ENCODE measurements at regions not wholly inside any gene's neighbourhood (a gene's known extent, or its start where the extent isn't known, plus 50 kb on each side); places are given as distances from the start of the nearest gene placed in this dataset.

- Histone ChIP-seq H3K9ac (ENCODE audit: low read length in 3 of 3) (no peak overlapping the region), H3K4me3 (ENCODE audit: low read length in 3 of 3) (no peak overlapping the region), H3K9me3 (ENCODE audit: control insufficient read depth in 2 of 3, insufficient read depth in 1 of 3, low read length in 3 of 3) (no peaks in the 10 kb centered on the region), H3K4me1 (ENCODE audit: control insufficient read depth in 2 of 3, insufficient read depth in 2 of 3, low read depth in 1 of 3, low read length in 3 of 3) (no peaks in the 10 kb centered on the region), H3K36me3 (ENCODE audit: control insufficient read depth in 2 of 3, insufficient read depth in 3 of 3, low read length in 3 of 3) (no peaks in the 10 kb centered on the region), H3K27ac (ENCODE audit: low read depth in 2 of 2, low read length in 2 of 2) (no peak overlapping the region), H3K27me3 (ENCODE audit: control insufficient read depth, insufficient read depth, low read length) (no peaks in the 10 kb centered on the region)
- no peak for TF ChIP-seq CTCF (IDR thresholded peaks at IDR 0.05; ENCODE audit: borderline replicate concordance, extremely low read depth, insufficient read depth)
- no peak for DNase-seq
- no peak for FAIRE-seq
- intact Hi-C loops (cut with DNase I): no loop called here
These were observed 111.9 kb upstream of the NRBF2 start for GRCh38 chr10:63021225-63021624.

DNA sequence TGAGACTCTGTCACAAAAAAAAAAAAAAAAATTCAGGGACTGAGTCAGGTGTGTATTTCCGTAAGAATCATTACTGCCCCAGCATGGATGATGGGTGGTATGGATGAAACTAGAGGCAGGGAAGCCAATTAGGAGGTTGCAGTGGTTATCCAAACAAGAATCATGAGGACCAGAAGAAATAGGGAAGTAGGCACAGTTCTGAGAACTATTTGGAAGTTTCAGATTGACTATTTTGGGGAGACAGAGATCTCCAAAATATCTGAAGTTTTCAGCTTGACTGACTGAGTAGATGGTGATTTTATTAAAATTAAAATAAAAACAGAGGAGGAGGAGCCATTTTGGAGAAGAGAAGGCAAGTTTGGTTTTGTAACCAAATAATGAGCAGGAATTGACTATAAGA is 119.4 kb upstream of the NRBF2 start:
- DNase-seq (no peak), FAIRE-seq (no peak)
- no peak for TF ChIP-seq CTCF (IDR thresholded peaks at IDR 0.05; ENCODE audit: borderline replicate concordance, extremely low read depth, insufficient read depth)
- H3K9me3 ChIP-seq (ENCODE audit: control insufficient read depth in 2 of 3, insufficient read depth in 1 of 3, low read length in 3 of 3): no peaks in the 10 kb centered on the region
- H3K4me3 ChIP-seq (ENCODE audit: low read length in 3 of 3): no peak overlapping the region
- intact Hi-C loops (cut with DNase I): no loop called here
- no peak overlapping the region for H3K27ac ChIP-seq (ENCODE audit: low read depth in 2 of 2, low read length in 2 of 2)
- H3K36me3 ChIP-seq (ENCODE audit: control insufficient read depth in 2 of 3, insufficient read depth in 3 of 3, low read length in 3 of 3): no peaks in the 10 kb centered on the region
- H3K4me1 ChIP-seq (ENCODE audit: control insufficient read depth in 2 of 3, insufficient read depth in 2 of 3, low read depth in 1 of 3, low read length in 3 of 3): no peaks in the 10 kb centered on the region
- H3K27me3 ChIP-seq (ENCODE audit: control insufficient read depth, insufficient read depth, low read length): no peaks in the 10 kb centered on the region
- no peak overlapping the region for H3K9ac ChIP-seq (ENCODE audit: low read length in 3 of 3)

DNA sequence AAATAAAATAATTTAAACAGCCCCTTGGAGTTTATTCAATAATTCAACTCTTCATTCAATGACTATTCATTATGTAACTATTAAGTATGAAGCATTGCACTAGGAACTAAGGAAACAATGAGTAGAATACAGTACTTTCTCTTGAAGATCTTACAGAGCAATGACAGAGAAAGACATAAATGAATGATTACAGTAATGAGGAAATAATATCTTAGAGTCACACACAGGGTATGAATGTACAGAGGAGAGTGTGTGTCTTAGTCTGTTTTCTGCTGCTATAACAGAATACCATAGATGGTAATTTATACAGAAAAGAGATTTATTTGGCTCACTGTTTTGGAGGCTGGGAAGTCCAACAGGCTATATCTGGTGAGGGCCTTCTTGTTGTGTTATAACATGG is 120.5 kb upstream of the NRBF2 start:
- Histone ChIP-seq H3K9me3 (ENCODE audit: control insufficient read depth in 2 of 3, insufficient read depth in 1 of 3, low read length in 3 of 3) (no peaks in the 10 kb centered on the region), H3K4me1 (ENCODE audit: control insufficient read depth in 2 of 3, insufficient read depth in 2 of 3, low read depth in 1 of 3, low read length in 3 of 3) (no peaks in the 10 kb centered on the region), H3K27ac (ENCODE audit: low read depth in 2 of 2, low read length in 2 of 2) (no peak overlapping the region), H3K4me3 (ENCODE audit: low read length in 3 of 3) (no peak overlapping the region), H3K9ac (ENCODE audit: low read length in 3 of 3) (no peak overlapping the region), H3K36me3 (ENCODE audit: control insufficient read depth in 2 of 3, insufficient read depth in 3 of 3, low read length in 3 of 3) (no peaks in the 10 kb centered on the region), H3K27me3 (ENCODE audit: control insufficient read depth, insufficient read depth, low read length) (no peaks in the 10 kb centered on the region)
- no peak for DNase-seq
- intact Hi-C loops (cut with DNase I): no loop called here
- no peak for FAIRE-seq
- TF ChIP-seq CTCF (IDR thresholded peaks at IDR 0.05; ENCODE audit: borderline replicate concordance, extremely low read depth, insufficient read depth): no peak

- no peaks in the 10 kb centered on the region for H3K27me3 ChIP-seq (ENCODE audit: control insufficient read depth, insufficient read depth, low read length)
- no peak for FAIRE-seq
- intact Hi-C loops (cut with DNase I): no loop called here
These were observed 122.9 kb upstream of the NRBF2 start for GRCh38 chr10:63010203-63010602.

More at GRCh38 chr10:63010203-63010602, 122.9 kb upstream of the NRBF2 start:
- DNase-seq: no peak
- no peak overlapping the region for H3K27ac ChIP-seq (ENCODE audit: low read depth in 2 of 2, low read length in 2 of 2)
- H3K9me3 ChIP-seq (ENCODE audit: control insufficient read depth in 2 of 3, insufficient read depth in 1 of 3, low read length in 3 of 3): no peaks in the 10 kb centered on the region
- no peaks in the 10 kb centered on the region for H3K36me3 ChIP-seq (ENCODE audit: control insufficient read depth in 2 of 3, insufficient read depth in 3 of 3, low read length in 3 of 3)
- no peak for TF ChIP-seq CTCF (IDR thresholded peaks at IDR 0.05; ENCODE audit: borderline replicate concordance, extremely low read depth, insufficient read depth)
- H3K9ac ChIP-seq (ENCODE audit: low read length in 3 of 3): no peak overlapping the region
- no peak overlapping the region for H3K4me3 ChIP-seq (ENCODE audit: low read length in 3 of 3)
- H3K4me1 ChIP-seq (ENCODE audit: control insufficient read depth in 2 of 3, insufficient read depth in 2 of 3, low read depth in 1 of 3, low read length in 3 of 3): no peaks in the 10 kb centered on the region

Measured in kidney (tissue), 13 donors.